Progenitor cell of endocrine pancreas (in vitro differentiated cells): ENCODE measurements at regions not wholly inside any gene's neighbourhood (a gene's known extent, or its start where the extent isn't known, plus 50 kb on each side); places are given as distances from the start of the nearest gene placed in this dataset.

Experiments
- DNase-seq: peaks from one replicate; pipeline ENCODE4 v3.0.0; 2021; ENCODE audit warnings: low spot score; ENCODE audit not compliant: unreplicated experiment
- H3K27ac Mint-ChIP-seq: 2 replicates; pipeline ENCODE4 v1.8.0; 2021; ENCODE audit warnings: mild to moderate bottlenecking, moderate library complexity, mixed read lengths
- H3K27me3 Mint-ChIP-seq: 2 replicates; pipeline ENCODE4 v1.8.0; 2021; ENCODE audit warnings: mixed read lengths
- H3K36me3 Mint-ChIP-seq: 2 replicates; pipeline ENCODE4 v1.8.0; 2022; ENCODE audit warnings: mixed read lengths; ENCODE audit not compliant: insufficient read depth
- H3K4me1 Mint-ChIP-seq: 2 replicates; pipeline ENCODE4 v1.8.0; 2021; ENCODE audit warnings: low read depth, mixed read lengths
- H3K4me3 Mint-ChIP-seq: 2 replicates; pipeline ENCODE4 v1.8.0; 2021; ENCODE audit warnings: low read depth, mild to moderate bottlenecking, moderate library complexity, mixed read lengths
- H3K9me3 Mint-ChIP-seq: 2 replicates; pipeline ENCODE4 v1.8.0; 2021; ENCODE audit warnings: low read depth, mixed read lengths
- TF ChIP-seq, protein P1 (sequence below): fragments of 200-600 bp; sonication (generic); IDR thresholded peaks from one replicate; pipeline ENCODE4 v1.5.0; 2021; ENCODE audit warnings: antibody characterized with exemption, mild to moderate bottlenecking; ENCODE audit not compliant: unreplicated experiment

DNA sequence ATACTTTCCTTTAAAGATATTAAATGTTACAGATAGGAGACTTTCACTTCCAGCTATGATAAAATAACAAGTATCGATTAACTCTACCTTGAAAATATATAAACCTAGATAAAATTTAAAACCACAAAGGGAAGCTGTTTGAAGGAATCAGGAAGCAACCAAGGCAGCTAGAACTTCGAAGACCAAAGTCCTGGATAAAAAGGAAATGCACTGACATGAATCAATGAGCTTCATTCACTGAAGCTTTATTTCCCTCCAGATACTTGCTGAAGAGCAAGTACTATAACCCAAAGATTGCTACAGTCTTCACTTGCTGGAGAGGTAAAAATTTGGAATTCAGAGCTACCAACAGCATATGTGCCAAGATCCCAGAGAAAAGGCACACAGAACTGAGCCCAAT lies 144.1 kb downstream of the PIK3R1 start:
- DNase-seq = no peak
- Mint-ChIP-seq H3K27ac (no peak overlapping the region), H3K9me3 (peaks cover 3% of the 10 kb centered on the region), H3K27me3 (peaks cover 9% of the 10 kb centered on the region), H3K36me3 (no peaks in the 10 kb centered on the region), H3K4me1 (peaks cover 4% of the 10 kb centered on the region), H3K4me3 (no peak overlapping the region)
- TF ChIP-seq, protein P1, sequence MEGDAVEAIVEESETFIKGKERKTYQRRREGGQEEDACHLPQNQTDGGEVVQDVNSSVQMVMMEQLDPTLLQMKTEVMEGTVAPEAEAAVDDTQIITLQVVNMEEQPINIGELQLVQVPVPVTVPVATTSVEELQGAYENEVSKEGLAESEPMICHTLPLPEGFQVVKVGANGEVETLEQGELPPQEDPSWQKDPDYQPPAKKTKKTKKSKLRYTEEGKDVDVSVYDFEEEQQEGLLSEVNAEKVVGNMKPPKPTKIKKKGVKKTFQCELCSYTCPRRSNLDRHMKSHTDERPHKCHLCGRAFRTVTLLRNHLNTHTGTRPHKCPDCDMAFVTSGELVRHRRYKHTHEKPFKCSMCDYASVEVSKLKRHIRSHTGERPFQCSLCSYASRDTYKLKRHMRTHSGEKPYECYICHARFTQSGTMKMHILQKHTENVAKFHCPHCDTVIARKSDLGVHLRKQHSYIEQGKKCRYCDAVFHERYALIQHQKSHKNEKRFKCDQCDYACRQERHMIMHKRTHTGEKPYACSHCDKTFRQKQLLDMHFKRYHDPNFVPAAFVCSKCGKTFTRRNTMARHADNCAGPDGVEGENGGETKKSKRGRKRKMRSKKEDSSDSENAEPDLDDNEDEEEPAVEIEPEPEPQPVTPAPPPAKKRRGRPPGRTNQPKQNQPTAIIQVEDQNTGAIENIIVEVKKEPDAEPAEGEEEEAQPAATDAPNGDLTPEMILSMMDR = no peak

DNA sequence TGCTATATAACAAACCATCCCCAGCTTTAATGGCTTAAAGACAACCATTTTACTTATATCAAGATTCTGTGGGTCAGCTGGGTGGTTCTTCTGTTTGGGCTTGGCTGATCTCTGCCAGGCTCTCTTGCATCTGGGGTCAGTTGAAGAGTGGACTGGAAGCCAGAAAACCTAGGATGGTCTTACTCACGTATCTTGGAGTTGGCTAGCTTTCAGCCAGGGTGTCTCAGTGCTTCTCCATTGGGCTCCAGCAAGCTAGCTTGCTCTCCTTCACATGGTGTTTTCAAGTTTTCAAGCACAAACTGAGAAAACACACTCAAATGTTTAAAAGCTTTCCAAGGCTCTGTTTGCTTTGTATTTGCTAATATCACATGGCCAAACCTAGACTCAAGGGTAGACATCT lies 146.8 kb downstream of the PIK3R1 start:
- peaks cover under 1% of the 10 kb centered on the region for H3K27me3 Mint-ChIP-seq
- DNase-seq = no peak
- H3K36me3 Mint-ChIP-seq = no peaks in the 10 kb centered on the region
- no peak overlapping the region for H3K4me3 Mint-ChIP-seq
- H3K9me3 Mint-ChIP-seq = peaks cover 3% of the 10 kb centered on the region
- no peak overlapping the region for H3K27ac Mint-ChIP-seq
- H3K4me1 Mint-ChIP-seq = no peaks in the 10 kb centered on the region
- TF ChIP-seq, protein P1 = no peak

DNA sequence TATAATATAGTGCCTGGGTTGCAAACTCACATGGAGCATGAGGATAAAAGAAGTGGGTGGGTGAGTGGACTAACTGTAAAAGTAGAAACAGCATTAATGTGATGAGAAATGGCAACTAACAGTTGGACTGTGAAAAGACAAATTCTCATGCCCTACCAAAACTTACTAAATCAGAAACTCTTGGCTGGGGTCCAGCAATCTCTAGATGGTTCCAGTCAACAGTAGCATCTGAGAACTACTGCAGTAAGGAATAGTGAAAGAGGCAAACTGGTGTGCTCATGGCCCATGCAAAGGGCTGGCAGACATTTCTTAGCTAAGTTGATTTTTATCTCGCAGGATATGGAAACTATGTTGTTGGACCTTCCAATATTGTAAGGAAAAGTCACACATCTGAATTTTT lies 150.3 kb downstream of the PIK3R1 start:
- Mint-ChIP-seq H3K4me1 (no peaks in the 10 kb centered on the region), H3K27me3 (no peaks in the 10 kb centered on the region), H3K4me3 (no peak overlapping the region), H3K27ac (no peak overlapping the region), H3K9me3 (peaks cover 3% of the 10 kb centered on the region), H3K36me3 (no peaks in the 10 kb centered on the region)
- TF ChIP-seq, protein P1 = no peak
- DNase-seq = no peak

DNA sequence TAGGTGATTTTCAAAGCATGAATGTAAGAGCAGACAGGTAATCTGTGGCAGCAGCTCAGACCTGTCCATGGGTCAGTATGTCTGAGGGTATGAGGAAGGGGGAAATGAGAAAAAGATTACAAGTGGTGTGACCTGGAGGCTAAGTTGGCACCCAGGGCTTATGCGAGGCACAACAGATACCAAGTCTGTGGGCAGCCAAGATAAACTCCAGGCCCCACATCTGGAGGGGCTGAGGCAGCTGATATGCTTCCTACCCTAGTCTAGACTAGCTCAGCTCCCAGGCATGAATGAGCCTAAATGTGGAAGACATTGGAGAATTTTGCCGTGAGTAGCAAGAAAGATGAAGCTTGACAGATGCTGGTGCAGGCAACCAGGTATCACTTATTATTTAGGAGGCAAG lies 151.7 kb downstream of the PIK3R1 start:
- peaks cover 3% of the 10 kb centered on the region for H3K9me3 Mint-ChIP-seq
- H3K36me3 Mint-ChIP-seq = no peaks in the 10 kb centered on the region
- TF ChIP-seq, protein P1 = no peak
- H3K4me3 Mint-ChIP-seq = no peak overlapping the region
- no peak overlapping the region for H3K27ac Mint-ChIP-seq
- no peaks in the 10 kb centered on the region for H3K4me1 Mint-ChIP-seq
- no peak for DNase-seq
- H3K27me3 Mint-ChIP-seq = no peaks in the 10 kb centered on the region

DNA sequence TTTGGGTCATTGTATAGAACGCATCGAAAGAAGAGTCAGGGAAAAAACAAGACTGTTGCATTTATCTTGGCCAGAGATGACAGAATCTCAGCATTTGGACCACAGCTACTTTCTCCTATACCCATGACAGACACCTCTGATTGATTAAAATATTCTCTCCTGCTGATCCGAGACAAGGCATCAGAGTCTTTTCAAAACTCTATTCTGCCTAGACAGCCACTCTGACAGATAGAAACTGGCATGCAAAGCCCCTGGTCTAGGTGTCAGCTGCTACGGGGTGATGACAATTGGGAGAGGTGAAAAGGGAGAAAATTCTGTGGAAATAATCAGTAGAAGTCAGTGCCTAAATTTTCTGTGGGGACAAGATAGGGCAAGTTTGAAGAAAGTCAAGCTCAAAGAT lies 152.2 kb downstream of the PIK3R1 start:
- H3K9me3 Mint-ChIP-seq = peaks cover 3% of the 10 kb centered on the region
- no peak overlapping the region for H3K4me3 Mint-ChIP-seq
- TF ChIP-seq, protein P1 = no peak
- H3K4me1 Mint-ChIP-seq = no peaks in the 10 kb centered on the region
- no peak overlapping the region for H3K27ac Mint-ChIP-seq
- H3K36me3 Mint-ChIP-seq = no peaks in the 10 kb centered on the region
- no peaks in the 10 kb centered on the region for H3K27me3 Mint-ChIP-seq
- DNase-seq = no peak
